ENCODE measurements at regions not wholly inside any gene's neighbourhood (a gene's known extent, or its start where the extent isn't known, plus 50 kb on each side); places are given as distances from the start of the nearest gene placed in this dataset.
"Not testable (repeated sequence)": the region's sequence is repeated elsewhere in the genome, so short reads cannot be mapped to it uniquely, and the experiment has no call there.

DNA sequence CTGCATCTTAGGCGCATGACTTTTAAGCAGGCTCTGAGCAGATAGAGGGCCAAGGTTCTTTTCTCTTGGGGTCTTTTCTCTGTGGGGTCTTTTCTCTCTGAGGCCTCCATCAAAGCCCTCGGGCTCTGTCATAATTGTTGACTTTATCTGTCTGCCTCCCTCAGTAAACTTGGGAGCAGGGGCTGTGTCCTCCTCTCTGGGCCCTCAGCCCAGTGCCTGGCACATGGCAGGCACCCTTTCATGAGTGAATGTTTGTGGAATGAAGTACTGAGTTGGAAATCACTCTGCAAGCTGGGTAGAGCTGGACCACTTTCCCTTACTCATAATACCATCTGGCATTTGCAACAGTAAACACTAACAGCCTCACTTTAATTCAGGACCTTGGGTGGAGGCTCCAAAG lies 96.3 kb upstream of the TERB2 start:
- H3K27me3 Mint-ChIP-seq (ENCODE audit: low read depth); H3K4me1 Mint-ChIP-seq (ENCODE audit: low read depth): not testable (repeated sequence)

DNA sequence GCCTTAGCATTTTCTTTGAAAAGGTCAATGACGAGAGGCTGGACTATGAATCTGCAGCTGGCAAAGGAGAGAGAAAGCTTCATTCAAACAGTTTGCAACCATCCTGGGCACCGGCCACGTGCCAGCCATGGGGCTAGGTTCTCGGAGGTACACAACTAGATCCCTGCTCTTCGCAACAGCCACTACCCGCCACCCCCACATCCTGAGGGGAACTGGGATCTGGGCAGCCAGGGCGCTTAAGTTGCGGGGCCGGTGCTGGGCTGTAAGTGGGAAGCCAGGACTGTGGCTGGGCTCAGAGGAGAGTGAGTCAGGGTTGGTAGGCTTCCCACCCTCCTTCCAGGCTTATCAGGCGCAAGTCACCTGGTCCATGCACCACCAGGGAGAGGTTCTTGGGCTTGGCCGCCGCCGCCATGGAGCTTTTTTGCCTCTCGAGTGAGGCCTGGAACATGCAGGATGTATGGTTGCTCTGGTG lies 95.0 kb upstream of the TERB2 start:
- no peak for DNase-seq (ENCODE audit: low spot score)
- no peak overlapping the region for H3K27ac Mint-ChIP-seq
- H3K4me3 Mint-ChIP-seq, result no peak overlapping the region
- H3K4me1 Mint-ChIP-seq (ENCODE audit: low read depth), result no peaks in the 10 kb centered on the region
- H3K36me3 Mint-ChIP-seq (ENCODE audit: low read depth), result no peaks in the 10 kb centered on the region
- H3K27me3 Mint-ChIP-seq (ENCODE audit: low read depth), result no peaks in the 10 kb centered on the region
- H3K9me3 Mint-ChIP-seq, result peaks cover 7% of the 10 kb centered on the region

More for the DNA sequence above, 96.3 kb upstream of the TERB2 start:
- H3K9me3 Mint-ChIP-seq; H3K4me3 Mint-ChIP-seq; H3K27ac Mint-ChIP-seq; H3K36me3 Mint-ChIP-seq (ENCODE audit: low read depth); DNase-seq (ENCODE audit: low spot score): not testable (repeated sequence)

DNA sequence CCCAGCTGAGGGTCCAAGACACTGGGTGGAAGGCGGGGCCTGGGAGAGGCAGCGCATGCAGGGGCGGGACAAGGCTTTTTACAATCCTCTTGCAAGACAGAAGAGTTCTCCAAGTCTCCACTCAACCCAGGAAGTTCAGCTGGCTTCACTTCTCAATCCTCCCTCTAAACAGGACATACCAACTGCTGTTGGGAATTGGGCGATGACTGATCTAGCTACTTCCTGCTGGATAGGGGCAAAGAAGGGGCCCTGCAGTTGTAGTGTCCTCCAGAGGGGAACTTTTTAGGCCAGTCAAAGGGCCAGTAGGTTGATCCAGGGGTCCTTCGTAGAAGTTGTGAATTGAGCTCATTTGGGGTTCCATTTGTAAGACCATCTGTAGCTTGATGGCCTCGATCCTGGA lies 94.6 kb upstream of the TERB2 start:
- H3K27me3 Mint-ChIP-seq (ENCODE audit: low read depth), result no peaks in the 10 kb centered on the region
- H3K4me3 Mint-ChIP-seq, result no peak overlapping the region
- H3K9me3 Mint-ChIP-seq, result peaks cover 7% of the 10 kb centered on the region
- H3K36me3 Mint-ChIP-seq (ENCODE audit: low read depth), result no peaks in the 10 kb centered on the region
- DNase-seq (ENCODE audit: low spot score), result no peak
- H3K27ac Mint-ChIP-seq, result no peak overlapping the region
- H3K4me1 Mint-ChIP-seq (ENCODE audit: low read depth), result no peaks in the 10 kb centered on the region

DNA sequence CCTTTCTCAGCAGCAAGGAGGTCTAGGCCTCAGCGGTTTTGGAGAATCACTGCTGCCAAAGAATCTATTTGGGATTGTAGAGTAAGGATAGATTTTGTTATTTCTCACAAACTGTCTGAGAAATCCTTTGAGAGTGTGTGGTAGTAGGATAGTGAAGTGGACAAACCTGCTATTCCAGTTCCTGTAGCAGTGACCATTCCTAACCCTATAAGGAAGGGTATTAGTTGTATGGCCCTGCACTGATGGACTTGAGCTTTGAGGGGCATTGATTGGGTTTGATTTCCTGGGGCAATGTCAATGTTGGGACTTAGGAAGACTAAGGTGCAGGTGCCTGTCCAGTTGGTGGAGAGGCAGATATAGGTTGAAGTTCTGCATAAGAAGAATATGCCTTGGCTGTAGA lies 93.6 kb upstream of the TERB2 start:
- not testable (repeated sequence) for H3K4me3 Mint-ChIP-seq; DNase-seq (ENCODE audit: low spot score); H3K4me1 Mint-ChIP-seq (ENCODE audit: low read depth); H3K36me3 Mint-ChIP-seq (ENCODE audit: low read depth); H3K9me3 Mint-ChIP-seq; H3K27ac Mint-ChIP-seq; H3K27me3 Mint-ChIP-seq (ENCODE audit: low read depth)

DNA sequence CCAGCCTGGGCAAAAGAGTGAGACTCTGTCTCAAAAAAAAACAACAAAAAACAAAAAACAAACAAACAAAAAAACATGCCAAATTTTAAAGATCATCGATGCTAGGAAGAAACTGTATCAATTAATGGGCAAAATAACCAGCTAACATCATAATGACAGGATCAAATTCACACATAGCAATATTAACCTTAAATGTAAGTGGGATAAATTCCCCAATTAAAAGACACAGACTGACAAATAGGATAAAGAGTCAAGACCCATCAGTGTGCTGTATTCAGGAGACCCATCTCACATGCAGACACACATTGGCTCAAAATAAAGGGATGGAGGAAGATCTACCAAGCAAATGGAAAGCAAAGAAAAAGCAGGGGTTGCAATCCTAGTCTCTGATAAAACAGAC lies 88.4 kb upstream of the TERB2 start:
- not testable (repeated sequence) for H3K27me3 Mint-ChIP-seq (ENCODE audit: low read depth); H3K4me1 Mint-ChIP-seq (ENCODE audit: low read depth); H3K4me3 Mint-ChIP-seq; H3K27ac Mint-ChIP-seq; DNase-seq (ENCODE audit: low spot score); H3K36me3 Mint-ChIP-seq (ENCODE audit: low read depth)
- peaks cover 20% of the 10 kb centered on the region for H3K9me3 Mint-ChIP-seq

DNA sequence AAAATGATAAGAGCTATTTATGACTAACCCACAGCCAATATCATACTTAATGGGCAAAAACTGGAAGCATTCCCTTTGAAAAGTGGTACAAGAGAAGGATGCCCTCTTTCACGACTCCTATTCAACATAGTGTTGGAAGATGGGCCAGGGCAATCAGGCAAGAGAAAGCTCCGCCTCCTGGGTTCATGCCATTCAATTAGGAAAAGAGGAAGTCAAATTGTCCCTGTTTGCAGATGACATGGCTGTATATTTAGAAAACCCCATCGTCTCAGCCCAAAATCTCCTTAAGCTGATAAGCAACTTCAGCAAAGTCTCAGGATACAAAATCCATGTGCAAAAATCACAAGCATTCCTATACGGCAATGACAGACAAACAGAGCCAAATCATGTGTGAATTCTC lies 86.4 kb upstream of the TERB2 start:
- H3K36me3 Mint-ChIP-seq (ENCODE audit: low read depth); H3K27ac Mint-ChIP-seq; H3K27me3 Mint-ChIP-seq (ENCODE audit: low read depth); H3K4me3 Mint-ChIP-seq; H3K4me1 Mint-ChIP-seq (ENCODE audit: low read depth); DNase-seq (ENCODE audit: low spot score): not testable (repeated sequence)
- peaks cover 26% of the 10 kb centered on the region for H3K9me3 Mint-ChIP-seq

DNA sequence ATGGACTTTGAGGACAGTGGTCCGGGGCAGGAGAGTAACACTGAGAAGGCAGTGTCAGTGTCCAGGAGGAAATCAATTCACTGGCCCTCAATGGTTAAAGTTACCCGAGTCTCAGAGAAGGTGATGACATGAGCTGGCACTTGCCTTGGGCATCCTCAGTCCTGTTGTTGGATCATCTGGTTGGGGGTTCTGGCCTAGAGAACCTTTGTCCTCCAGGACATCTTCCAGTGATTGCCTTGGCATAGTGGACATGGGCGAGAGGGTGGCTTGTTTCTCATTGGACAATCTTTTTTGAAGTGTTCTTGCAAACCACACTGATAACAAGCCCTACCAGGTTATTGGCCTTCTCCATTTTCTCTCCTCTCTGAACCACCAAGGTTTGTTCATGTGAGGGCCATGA lies 83.4 kb upstream of the TERB2 start:
- peaks cover 6% of the 10 kb centered on the region for H3K27me3 Mint-ChIP-seq (ENCODE audit: low read depth)
- peaks cover 6% of the 10 kb centered on the region for H3K36me3 Mint-ChIP-seq (ENCODE audit: low read depth)
- H3K4me3 Mint-ChIP-seq, result no peak overlapping the region
- no peaks in the 10 kb centered on the region for H3K4me1 Mint-ChIP-seq (ENCODE audit: low read depth)
- H3K9me3 Mint-ChIP-seq, result peaks cover 36% of the 10 kb centered on the region
- no peak overlapping the region for H3K27ac Mint-ChIP-seq
- DNase-seq (ENCODE audit: low spot score), result no peak

DNA sequence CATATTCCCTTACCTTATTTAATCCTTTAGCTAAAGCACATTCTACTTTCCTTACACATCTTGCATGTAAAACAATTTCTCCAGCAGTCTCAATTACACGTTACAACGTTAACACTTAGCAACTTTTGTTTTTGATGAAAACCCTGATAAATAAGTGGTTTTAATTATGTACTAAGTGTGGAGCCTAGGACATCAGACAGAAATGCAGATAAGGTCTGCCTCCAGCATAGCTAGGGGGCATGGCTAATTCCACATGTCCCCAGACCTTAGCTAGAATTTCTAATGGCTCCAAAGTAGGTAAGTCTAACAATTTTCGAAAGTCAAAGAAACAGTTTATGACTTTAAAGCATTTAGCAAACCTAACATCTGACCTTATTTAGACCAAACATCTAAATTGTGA lies 77.4 kb upstream of the TERB2 start:
- peaks cover 21% of the 10 kb centered on the region for H3K4me1 Mint-ChIP-seq (ENCODE audit: low read depth)
- H3K27ac Mint-ChIP-seq, result no peak overlapping the region
- peaks cover 9% of the 10 kb centered on the region for H3K36me3 Mint-ChIP-seq (ENCODE audit: low read depth)
- no peaks in the 10 kb centered on the region for H3K27me3 Mint-ChIP-seq (ENCODE audit: low read depth)
- no peak for DNase-seq (ENCODE audit: low spot score)
- no peak overlapping the region for H3K4me3 Mint-ChIP-seq
- peaks cover 31% of the 10 kb centered on the region for H3K9me3 Mint-ChIP-seq

DNA sequence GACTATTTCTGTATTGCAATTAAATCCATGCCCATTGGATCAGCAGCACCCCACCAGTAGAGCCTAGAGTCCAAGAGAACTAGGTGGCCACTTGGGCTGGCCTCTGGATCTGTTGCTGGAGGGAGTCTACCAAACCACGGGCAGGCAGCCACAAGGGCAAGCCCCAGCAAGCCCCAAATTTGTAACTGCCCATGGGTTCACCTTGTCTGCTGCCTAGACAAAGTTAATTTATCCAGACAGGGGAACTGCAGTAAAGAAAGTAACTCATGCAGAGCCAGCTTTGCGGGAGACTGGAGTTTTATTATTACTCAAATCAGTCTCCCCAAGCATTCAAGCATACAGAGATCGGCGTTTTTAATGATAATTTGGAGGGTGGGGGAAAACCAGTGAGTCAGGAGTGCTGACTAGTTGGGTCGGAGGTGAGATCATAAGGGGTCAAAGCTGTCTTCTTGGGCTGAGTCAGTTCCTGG lies 74.0 kb upstream of the TERB2 start:
- peak overlapping the region; percentile 63 for H3K27ac Mint-ChIP-seq
- no peak overlapping the region for H3K4me3 Mint-ChIP-seq

DNA sequence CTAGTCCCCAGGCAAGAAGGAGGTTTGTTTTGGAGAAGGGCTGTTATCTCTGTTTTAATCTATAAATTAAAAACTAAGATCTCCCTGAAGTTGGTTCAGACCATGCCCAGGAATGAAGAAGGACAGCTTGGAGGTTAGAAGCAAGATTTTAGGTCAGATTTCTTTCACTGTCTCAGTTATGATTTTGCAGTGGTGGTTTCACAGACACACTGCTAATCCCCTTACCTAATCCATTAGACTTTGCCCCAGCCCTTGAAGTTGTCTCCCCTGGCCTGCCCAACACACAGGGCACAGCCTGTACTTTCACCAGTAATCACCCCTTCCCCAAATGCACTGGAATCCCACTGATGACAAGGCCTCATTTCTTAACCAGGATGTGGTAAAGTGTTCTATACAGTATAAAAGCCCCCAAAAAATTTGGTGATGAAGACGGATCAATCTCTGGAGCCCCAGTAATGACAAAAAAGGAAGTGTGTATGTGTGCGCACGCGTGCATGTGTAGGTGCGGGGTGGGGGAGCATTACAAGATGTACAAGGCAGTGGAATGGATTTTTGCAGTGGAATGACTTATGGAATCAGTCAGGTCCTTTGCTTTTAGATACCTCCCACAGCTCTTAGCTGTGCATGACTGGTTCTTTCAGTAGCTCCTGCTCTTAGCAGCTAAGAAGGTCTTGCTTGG lies 73.1 kb upstream of the TERB2 start:
- Mint-ChIP-seq H3K36me3 (ENCODE audit: low read depth) (peaks cover 3% of the 10 kb centered on the region), H3K27me3 (ENCODE audit: low read depth) (no peaks in the 10 kb centered on the region), H3K4me1 (ENCODE audit: low read depth) (peaks cover 21% of the 10 kb centered on the region), H3K4me3 (no peak overlapping the region), H3K9me3 (peaks cover 15% of the 10 kb centered on the region), H3K27ac (peak overlapping the region; percentile 51)
- peak; percentile 24 for DNase-seq (ENCODE audit: low spot score)

More for the DNA sequence above, 74.0 kb upstream of the TERB2 start:
- DNase-seq (ENCODE audit: low spot score), result peak; percentile 79
- Mint-ChIP-seq H3K9me3 (peaks cover 20% of the 10 kb centered on the region), H3K27me3 (ENCODE audit: low read depth) (no peaks in the 10 kb centered on the region), H3K4me1 (ENCODE audit: low read depth) (peaks cover 21% of the 10 kb centered on the region), H3K36me3 (ENCODE audit: low read depth) (peaks cover 3% of the 10 kb centered on the region)

DNA sequence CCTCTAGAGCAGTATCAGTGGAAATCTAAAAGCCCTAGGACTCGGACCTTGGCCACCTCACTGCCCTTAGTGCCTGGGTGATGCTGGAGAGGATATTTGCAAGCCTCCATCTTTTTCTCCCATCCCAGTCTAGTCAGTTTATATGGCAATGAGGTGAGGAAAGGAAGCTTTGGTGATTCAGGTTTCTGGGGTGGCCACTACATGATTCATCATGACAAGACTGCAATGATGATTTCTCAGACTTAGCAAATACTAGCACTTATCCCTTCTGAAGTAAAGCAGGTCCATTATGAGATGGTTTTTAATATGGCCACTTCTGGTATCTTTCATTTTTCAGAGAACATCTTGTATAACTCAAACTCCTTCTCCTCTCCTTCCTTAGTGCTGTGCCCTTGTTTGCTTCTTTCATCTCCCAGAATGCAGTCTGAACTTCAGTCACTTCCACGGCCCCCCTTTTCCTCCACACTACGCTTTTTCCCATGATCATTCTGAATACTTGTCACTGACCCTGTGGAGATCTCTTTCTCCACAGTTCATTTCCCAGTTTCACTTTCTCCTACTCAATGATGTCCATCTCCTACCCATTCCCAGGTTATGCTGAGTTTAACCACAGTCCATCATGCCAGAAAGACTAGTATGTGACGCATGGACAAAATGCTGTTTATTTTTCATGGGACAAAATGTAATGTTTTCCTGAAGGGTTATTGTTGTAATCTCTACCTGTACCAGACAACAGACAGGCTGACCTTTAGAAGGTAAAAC lies 57.4 kb upstream of the TERB2 start:
- H3K4me3 Mint-ChIP-seq; H3K27ac Mint-ChIP-seq; H3K4me1 Mint-ChIP-seq (ENCODE audit: low read depth); H3K27me3 Mint-ChIP-seq (ENCODE audit: low read depth); DNase-seq (ENCODE audit: low spot score); H3K36me3 Mint-ChIP-seq (ENCODE audit: low read depth); H3K9me3 Mint-ChIP-seq: not testable (repeated sequence)

DNA sequence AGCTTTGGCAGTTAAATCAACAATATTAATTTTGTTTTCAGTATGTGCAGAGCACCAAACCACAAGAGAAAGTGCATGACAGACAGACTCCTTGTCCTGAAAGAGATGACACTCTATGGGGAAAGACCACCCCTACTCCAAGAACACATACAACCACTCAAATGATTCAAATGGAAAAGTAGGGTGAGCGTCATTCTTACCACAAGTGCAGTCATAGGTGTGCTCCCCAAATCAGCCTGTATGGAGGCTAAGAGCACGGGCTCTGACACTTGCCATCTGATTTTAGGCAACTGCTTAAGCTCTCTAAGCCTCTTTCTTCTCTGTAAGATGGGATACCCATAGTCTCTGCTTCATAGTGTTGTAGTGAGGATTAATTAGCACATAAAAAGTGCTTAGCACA lies 56.7 kb upstream of the TERB2 start:
- not testable (repeated sequence) for H3K9me3 Mint-ChIP-seq; H3K27me3 Mint-ChIP-seq (ENCODE audit: low read depth); H3K27ac Mint-ChIP-seq; H3K36me3 Mint-ChIP-seq (ENCODE audit: low read depth); H3K4me1 Mint-ChIP-seq (ENCODE audit: low read depth); H3K4me3 Mint-ChIP-seq
- peak; percentile 43 for DNase-seq (ENCODE audit: low spot score)

DNA sequence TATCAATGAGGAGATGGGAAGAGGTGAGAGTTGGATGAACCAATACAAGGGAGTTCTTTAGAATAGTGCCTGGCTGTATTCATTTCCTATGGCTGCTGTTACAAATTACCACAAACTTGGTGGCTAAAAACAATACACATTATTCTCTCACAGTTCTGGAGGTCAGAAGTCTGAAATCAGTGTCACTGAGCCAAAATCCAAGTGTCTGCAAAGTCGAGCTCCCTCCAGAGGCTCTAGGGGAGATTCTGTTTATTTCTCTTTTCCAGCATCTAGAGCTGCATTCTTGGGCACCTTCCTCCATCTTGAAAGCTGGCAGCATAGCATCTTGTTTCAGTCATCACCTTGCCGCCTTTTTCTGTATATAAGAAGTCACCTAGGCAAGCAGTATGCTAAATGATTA lies 55.7 kb upstream of the TERB2 start:
- H3K9me3 Mint-ChIP-seq; H3K27ac Mint-ChIP-seq; H3K36me3 Mint-ChIP-seq (ENCODE audit: low read depth); DNase-seq (ENCODE audit: low spot score); H3K27me3 Mint-ChIP-seq (ENCODE audit: low read depth); H3K4me3 Mint-ChIP-seq; H3K4me1 Mint-ChIP-seq (ENCODE audit: low read depth): not testable (repeated sequence)

DNA sequence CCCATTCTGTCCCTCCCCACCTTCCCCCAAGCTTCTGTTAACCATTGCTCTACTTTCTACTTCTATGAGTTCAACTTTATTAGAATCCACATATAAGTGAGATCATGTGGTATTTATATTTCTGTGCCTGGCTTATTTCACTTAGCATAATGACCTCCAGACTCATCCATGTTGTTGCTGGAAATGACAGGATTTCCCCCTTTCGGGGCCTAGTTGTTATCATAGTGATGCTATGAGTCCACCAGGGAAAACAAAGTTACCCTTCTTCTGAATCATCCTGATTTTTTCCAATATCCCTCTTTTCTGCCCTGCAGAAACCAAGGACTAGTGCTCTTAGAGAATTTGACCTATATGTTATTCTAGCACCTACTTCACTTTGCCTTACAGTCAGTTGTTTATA lies 53.2 kb upstream of the TERB2 start:
- H3K27me3 Mint-ChIP-seq (ENCODE audit: low read depth); H3K4me3 Mint-ChIP-seq; DNase-seq (ENCODE audit: low spot score); H3K36me3 Mint-ChIP-seq (ENCODE audit: low read depth); H3K9me3 Mint-ChIP-seq; H3K27ac Mint-ChIP-seq; H3K4me1 Mint-ChIP-seq (ENCODE audit: low read depth): not testable (repeated sequence)
